ENCODE measurements at regions not wholly inside any gene's neighbourhood (a gene's known extent, or its start where the extent isn't known, plus 50 kb on each side); places are given as distances from the start of the nearest gene placed in this dataset.
"Not testable (repeated sequence)": the region's sequence is repeated elsewhere in the genome, so short reads cannot be mapped to it uniquely, and the experiment has no call there.

GRCh38 chr9:13443346-13444244, 164.1 kb upstream of the MPDZ start:
- no peak for DNase-seq (ENCODE audit: low read depth)

DNA sequence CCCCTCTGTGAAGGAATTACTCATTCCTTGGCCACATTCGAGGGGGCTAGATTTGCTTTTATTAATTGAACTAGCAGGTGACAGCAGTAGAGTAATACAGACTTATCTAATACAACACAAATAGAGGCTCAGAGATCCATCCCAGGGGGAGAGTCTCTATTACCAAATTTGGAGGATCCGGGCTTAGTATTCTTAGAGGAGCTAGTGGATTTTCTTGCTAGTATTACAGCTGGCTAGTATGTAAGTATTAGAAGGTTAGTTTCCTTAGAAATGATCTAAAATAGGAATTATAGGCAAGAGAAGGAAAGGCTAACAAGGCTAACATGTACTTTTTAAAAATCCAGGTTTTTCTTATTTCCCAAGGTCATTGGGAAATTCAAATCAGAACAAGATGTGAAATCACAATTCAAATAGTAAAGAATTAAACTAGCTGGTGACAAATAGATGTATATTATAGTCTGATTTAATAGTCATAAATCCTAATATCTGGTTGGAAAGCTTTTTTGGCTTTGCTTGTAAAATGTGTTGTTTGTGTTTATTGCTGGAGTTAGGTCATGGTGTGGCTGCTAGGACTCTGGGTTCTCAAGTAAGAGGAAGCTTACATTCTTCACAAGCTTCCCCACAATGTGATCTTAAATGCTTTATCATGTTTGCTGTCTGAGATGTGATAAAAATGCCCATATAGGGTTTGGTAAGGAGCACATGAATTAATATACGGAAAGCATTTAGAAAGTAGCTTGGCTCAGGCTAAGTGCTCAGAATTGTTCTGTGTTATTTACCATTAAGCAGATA, 160.4 kb upstream of the MPDZ start:
- DNase-seq (ENCODE audit: low read depth) = no peak

DNA sequence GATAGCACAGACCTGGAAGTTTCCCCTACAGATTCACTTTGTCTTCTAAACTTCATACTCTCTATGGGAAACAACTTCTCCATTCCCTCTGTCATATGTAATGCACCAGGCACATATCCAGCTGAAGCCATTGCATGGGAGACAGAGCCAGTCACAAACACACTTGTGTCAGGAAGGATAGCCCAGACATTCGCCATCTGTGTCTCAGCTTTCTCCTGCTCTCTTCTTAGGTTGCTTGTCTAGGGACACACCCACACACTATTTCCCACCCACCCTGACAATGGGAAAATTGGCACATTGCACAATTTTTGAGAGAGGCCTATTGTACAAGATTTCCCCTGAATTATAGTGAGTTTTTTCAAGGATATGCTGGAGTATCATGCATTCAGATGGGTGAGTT, 158.4 kb upstream of the MPDZ start:
- no peak for DNase-seq (ENCODE audit: low read depth)

DNA sequence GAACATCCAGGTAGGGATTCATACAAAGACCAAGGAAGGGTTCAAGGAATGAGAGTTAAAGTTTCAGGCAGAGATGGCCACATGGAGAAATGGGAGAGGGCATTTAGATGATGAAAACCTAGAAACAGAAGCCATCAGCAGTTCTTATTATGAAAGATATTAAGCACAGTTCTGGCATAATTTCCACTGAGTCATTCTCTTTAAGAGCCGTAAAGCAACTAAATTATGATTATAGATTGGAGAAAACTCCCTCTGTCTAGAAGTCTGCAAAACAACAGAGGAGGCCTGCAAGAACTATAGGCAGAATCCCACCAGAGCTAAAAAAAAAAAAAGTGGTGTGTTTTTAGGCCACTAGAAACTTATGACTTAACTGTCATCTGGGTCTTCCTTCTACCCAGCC, 157.1 kb upstream of the MPDZ start:
- no peak for DNase-seq (ENCODE audit: low read depth)

GRCh38 chr9:13433453-13433852, 154.0 kb upstream of the MPDZ start:
- not testable (repeated sequence) for DNase-seq (ENCODE audit: low read depth)

GRCh38 chr9:13432904-13433303, 153.4 kb upstream of the MPDZ start:
- DNase-seq (ENCODE audit: low read depth) = no peak

DNA sequence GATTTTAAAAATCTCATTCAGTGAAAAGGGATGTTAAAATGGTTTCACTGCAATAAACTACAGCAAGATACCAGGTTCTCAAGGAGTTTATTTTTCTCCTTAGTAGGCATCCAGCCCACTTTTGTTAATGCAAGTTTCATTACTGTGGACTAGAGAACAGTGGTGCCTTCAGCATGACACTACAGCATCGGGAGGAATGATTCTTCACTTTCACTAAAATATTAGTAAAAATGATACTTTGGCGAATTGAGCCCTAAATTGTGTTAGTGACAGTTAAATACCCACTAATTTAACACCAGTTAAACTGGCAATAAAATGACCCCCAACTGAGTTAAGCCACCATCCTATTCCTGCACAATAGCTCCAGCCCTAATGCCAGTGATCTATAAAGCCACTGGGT, 152.2 kb upstream of the MPDZ start:
- DNase-seq (ENCODE audit: low read depth) = no peak

DNA sequence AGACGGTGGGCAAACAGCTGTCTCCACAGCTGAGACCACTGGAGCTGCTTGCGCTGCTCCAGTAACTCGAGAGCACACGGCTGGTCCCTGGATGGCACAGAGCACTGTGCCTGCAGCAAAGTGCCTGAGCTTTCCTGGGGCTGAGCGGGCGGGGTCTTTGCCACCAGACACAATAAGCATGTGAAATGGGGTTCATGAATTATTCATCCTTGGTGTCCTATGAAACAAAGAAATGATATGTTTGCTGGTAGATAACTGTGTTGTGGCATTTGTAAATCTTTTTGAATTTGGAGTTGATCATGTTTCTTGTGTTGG, 151.7 kb upstream of the MPDZ start:
- no peak for DNase-seq (ENCODE audit: low read depth)

DNA sequence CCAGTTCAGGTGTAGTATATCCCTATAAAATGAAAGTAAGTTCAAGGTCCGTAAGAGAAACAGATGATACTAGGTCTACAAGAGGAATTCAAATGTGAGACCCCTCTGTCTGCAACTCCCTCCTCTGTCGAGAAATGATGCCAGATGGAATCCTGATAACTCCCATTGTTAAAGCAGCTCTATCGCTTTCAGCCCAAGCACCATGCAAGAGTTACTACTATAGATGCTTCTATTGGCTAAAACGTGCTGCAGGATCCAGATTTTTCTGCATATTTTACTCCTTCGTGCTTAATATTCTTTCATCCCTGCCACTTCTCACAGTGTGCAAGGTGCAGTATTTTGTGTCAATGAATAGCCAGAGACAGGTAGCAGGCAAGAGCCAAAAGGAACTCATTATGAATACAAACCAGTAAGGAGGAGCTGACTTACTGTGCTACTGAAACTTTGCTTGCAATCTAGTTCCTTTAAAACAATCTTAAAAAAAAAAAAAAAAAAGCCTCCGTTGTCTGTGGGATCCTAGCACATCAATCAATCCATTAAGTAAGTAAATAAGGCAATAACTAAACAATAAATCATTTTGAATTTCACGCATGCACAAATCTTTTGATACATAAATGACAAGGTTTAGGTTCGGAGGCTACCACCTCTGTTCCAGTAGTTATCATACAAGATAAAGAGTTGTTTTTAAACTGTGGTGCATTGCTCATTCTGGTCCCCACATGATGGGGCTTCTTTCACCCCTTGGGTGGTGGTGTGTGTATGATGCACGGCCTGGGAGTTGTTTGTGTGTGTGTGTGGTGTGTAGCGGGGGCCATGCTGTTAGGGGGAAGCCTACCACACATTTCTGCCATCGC, 151.1 kb upstream of the MPDZ start:
- DNase-seq (ENCODE audit: low read depth) = no peak

DNA sequence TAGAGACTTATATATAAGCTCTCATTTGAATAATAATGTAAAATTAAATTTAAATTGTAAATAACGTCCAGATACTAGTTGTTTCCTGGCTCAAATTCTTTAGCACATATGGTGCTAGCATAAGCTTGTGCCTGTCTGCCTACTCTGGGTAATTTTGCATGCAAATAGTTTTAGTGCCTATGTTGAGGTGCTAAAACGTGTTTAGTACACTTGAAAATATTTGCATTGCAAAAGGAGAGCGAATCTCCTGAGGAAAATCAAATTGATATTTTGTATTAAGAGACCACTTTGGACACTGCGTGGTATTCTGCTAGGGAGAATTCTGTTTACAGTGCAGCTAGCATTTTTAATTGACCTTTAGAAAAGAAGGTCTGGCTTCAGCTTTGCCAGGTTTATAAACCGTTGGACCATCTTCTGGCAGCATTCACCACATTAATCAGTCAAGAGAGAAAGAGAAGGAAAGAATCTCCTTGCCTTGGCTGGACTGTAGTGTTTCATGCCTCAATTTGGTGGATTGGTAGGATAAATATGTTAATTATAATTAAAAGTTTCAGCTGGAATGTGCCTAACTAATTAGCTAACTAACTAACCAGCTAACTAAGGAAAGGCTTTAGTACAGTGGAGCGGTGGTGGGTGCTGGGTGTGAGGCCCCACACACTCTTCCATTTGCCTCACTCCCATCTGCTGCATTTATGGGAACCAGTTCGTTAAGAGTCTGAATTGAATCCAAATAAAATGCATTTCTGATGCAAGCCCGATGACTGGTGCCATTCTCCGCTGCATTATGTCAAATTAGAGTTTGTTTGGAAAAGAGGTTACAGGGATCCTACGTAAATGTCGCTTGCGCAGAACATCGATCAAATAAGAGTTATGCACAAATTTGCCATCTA, 150.1 kb upstream of the MPDZ start:
- DNase-seq (ENCODE audit: low read depth) = no peak

DNA sequence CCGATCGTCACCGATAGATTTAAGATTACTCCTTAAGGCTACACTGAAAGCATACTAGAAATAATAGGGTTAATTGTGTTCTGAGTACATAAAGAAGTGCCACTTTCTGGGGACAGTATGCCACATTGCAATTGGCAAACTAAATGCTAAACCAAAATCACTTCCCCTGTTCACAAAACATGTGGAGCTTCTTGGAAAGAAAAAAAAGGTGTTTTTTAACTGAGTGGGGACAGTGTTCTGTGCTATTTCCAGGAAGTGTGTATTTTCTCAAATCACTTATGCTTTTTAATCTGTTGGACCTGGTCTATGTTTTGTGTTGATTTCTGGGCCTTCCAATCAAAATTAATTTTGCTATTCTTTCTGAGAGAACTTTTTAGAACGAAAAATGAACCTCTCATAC, 149.3 kb upstream of the MPDZ start:
- no peak for DNase-seq (ENCODE audit: low read depth)

GRCh38 chr9:13427587-13427986, 148.1 kb upstream of the MPDZ start:
- peak; percentile 28 for DNase-seq (ENCODE audit: low read depth)

DNA sequence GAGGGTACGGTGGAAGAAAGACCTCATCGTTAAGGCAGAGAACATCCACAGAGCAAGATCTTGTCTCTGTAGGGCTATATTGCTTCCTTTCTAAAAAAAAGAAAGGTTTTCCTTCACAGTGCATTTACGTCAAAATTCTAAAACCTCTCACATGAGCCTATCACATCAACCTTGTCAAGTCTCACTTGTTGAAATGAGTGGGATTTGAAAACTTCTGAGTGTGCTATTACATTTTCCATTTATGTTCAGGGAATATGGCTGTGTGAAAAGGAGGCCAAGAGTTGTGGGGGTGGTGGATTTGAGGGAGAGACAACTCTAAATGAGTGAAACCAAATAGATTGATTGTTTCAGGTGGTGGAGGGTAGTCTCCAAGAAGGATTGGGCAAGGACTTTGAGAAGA, 147.1 kb upstream of the MPDZ start:
- DNase-seq (ENCODE audit: low read depth) = no peak

GRCh38 chr9:13424872-13425271, 145.4 kb upstream of the MPDZ start:
- no peak for DNase-seq (ENCODE audit: low read depth)

GRCh38 chr9:13424204-13424603, 144.7 kb upstream of the MPDZ start:
- DNase-seq (ENCODE audit: low read depth) = no peak

DNA sequence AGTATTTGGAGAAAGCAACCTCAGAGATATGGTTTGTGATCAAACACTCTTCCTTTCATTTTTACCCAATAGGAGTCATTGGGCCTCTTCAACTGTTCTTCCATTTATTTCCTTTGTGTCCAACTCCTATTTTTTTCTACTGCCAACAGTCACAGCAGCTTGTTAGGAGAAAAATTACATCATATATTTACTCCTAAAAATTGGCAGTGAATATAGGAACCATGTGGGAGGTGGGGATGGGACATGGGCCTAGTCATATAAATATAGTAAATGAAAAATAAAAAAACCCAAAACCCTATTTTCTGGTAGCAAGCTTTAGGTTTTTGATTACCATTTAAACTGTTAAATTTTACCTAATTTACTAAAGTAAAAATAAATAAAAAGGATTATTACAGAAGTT, 134.9 kb upstream of the MPDZ start:
- no peak for DNase-seq (ENCODE audit: low read depth)

GRCh38 chr9:13412331-13412730, 132.8 kb upstream of the MPDZ start:
- no peak for DNase-seq (ENCODE audit: low read depth)

DNA sequence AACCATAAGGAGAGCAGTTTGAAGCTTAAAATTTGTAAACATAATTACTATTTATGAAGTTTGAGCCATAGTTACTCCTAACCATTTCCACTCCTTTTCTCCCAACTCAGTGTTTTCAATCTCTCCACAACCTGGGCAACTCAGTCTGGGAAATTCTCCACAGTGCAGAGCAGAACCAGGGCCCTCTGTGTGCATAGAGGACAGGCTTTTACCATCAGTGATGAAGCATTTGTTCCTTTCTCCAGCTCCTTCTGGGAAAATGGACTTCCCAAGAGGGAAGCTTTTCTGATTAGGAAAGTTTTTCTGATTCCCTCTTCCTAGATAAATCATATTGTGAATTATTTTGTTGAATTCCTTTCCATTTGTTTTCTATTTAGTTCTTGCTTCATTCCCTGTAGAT, 132.3 kb upstream of the MPDZ start:
- DNase-seq (ENCODE audit: low read depth) = no peak

- no peak for DNase-seq (ENCODE audit: low read depth)
Measured at GRCh38 chr9:13410566-13411031, 131.1 kb upstream of the MPDZ start.

- DNase-seq (ENCODE audit: low read depth) = no peak
Measured at GRCh38 chr9:13397661-13398060, 118.2 kb upstream of the MPDZ start.

- DNase-seq (ENCODE audit: low read depth) = no peak
Measured at GRCh38 chr9:13397220-13397619, 117.7 kb upstream of the MPDZ start.
